OCI-M1 (cell line): ENCODE measurements at regions not wholly inside any gene's neighbourhood (a gene's known extent, or its start where the extent isn't known, plus 50 kb on each side); places are given as distances from the start of the nearest gene placed in this dataset.
A peak's percentile ranks its signal among the peaks of the same experiment; 100 is the strongest.

Source experiments
- DNase-seq: peaks from one replicate; lab custom pipeline; 2025; lab: John Stamatoyannopoulos, UW

DNA sequence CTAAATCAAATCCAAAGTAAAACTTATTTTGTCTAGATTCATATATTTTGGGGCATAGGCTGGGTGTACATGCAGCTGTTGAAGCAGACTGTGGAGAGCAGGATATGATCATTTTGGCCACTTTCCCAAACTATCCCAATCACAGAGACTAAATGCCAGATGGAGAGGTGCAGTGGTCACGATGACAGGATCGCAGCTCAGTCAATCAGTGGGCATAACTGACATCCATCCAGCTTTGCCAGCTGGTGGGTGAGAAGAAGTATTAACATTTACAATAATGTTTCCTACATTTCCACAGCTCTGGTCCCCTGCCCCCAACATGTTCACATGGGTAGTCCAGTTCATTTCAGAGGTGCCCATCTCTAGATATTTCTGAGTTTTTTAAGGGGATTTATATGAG, 255.5 kb upstream of the SESN3 start:
- no peak for DNase-seq

DNA sequence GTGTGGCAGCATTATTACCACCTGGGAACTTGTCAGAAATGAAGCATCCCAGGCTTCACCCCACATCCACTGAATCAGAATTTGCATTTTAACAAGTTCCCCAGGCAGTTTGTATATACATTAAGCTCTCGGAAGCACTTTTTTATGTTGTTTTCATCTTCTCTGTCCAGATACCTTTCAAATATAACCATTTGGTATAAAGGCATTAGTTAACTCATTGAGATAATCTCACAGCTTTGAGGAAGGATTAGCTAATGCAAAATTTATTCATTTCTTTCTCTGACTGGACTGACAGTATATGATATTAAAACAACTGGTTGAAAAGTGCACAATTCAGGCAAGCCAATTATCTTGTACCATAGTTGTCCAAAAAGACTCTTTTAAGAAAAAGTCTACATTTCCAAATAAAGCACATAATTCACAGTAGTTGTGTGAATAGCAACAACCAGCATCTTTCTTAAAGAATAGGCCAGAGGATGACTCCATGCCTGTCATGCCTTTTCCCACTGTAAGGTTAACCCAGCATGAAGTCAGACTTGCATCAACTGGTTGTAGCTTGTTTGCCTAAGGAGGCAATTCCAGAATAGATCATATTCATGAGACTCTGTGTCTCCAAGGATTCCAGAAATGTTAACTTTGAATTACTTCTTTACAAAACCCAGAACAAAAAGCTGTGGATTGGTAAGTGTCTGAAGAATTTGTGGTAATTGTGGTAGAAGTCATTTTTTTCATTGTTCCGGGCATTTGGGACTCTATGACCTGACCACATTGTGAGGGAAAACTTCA, 254.3 kb upstream of the SESN3 start:
- DNase-seq = no peak

DNA sequence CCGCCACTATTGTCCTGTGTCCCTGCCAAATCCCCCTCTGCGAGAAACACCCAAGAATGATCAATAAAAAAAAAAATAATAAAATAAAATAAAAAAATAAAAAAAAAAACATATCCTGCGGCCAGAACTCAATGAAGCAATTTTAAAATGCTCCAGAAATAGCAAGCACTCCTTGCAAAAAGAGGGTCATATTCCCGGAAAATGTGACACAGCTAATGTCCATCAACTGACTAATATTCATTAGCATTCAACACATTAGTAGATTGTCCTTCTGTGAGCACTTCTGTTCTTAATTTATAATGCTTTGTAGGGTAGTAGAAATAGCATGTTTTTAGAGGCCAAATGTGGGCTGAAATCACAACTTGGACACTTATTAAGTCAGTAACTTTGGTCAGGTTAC, 252.3 kb upstream of the SESN3 start:
- no peak for DNase-seq

DNA sequence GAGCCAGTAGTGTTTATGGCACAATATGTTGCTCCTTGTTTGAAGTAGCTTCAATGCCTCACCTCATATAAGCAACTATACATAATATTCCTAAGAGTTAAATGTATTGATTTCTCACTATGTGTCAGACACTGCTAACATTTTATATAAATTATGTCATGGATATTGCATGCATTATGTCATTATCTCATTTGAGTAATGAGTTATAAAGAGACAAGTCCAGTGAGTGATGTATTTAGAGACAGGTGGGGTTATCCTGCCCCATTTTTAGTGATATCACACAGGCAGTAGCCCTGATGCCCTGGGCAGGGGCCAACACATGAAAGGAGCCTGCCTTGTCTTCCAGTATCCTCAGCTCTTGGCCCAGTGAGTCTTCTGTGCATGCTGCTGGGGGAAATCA, 247.0 kb upstream of the SESN3 start:
- DNase-seq = no peak

DNA sequence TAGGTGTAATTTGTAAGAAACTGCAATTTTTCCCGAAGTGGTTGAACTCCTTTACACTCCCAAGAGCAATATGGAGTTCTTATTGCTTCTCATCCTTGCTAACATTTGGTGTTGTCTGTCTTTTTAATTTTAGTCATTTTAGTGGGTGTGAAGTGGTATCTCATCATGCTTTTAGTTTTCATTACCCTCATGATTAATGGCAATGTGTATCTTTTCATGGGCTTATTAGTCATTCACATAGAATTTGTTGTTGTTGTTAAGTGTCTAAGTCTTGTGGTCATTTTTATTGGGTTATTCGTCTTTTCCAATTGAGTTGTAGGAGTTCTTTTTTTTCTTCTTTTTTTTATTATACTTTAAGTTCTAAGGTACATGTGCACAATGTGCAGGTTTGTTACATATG, 238.3 kb upstream of the SESN3 start:
- DNase-seq = no peak

DNA sequence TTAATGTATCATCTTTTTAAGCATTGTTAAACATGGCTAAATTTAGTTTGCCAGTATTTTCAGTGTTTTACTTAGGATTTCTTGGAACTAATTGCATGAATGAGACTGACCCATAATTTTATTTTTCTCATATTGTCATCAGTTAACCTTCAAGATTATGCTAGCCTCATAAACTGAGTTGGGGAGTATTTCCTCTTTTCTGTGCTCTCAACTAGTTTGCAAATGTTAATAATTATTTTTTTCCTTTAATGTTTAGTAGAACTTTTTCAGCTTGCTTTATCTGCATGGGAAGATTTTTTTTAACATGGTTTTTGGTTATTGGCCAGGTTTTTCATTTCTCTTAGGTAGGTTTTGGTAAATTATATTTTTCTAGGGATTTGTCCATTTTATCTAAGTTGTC, 235.4 kb upstream of the SESN3 start:
- no peak for DNase-seq

DNA sequence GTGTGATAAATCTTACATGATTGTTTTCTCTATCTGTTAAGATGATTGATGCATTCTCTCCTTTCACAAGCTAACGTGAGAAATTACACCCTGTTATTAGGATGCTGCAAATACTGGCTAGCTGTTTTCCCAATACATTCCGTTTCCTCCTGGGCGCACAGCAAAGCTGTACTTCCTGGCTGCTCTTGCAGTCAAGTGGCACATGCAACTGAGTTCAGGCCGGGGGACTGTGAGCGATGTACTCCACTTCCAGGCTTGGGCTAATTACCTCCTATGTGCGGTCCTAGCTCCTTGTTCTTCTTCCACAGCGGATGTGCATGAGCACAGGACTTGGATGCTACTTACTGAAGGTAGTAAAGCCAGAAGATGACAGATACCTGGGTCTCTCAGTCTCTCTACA, 234.9 kb upstream of the SESN3 start:
- DNase-seq = no peak

DNA sequence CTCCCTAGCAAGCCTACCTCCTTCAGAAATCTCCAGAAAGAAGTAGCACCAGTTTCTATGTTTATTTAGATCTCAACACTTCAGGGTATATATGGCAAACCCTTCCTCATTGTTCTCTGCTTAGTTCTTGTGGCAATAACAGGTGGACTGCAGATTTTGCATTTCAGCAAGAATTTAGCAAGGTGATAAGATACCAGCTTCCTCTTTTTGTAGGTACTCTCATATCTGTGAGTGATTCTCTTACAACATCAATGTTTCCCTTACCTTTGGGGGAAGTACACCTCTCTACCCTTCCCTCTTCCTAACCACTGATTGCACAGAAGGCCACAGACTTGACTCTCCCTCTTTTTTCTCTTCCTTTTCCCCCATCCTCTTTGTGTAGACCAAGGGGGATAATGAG, 230.9 kb upstream of the SESN3 start:
- DNase-seq = no peak

DNA sequence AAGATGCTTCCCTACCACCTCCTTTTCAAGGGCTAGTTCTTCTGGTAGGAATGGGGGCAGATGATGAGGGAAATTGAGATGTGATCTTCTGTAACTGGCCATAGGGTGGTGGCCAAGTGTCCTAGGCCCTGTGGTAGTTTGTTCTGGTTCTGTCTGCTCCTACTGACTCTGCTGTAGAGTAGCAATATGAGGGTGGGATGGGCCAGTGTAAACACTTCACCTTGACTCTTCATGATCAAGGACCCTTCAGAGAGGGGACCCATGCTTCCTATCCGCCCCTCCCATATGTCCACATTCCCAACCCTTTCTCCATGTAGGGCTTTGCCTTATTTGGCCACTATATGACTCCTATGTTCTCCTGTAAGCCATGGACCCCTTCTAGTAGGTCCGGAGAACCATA, 230.3 kb upstream of the SESN3 start:
- DNase-seq = no peak

DNA sequence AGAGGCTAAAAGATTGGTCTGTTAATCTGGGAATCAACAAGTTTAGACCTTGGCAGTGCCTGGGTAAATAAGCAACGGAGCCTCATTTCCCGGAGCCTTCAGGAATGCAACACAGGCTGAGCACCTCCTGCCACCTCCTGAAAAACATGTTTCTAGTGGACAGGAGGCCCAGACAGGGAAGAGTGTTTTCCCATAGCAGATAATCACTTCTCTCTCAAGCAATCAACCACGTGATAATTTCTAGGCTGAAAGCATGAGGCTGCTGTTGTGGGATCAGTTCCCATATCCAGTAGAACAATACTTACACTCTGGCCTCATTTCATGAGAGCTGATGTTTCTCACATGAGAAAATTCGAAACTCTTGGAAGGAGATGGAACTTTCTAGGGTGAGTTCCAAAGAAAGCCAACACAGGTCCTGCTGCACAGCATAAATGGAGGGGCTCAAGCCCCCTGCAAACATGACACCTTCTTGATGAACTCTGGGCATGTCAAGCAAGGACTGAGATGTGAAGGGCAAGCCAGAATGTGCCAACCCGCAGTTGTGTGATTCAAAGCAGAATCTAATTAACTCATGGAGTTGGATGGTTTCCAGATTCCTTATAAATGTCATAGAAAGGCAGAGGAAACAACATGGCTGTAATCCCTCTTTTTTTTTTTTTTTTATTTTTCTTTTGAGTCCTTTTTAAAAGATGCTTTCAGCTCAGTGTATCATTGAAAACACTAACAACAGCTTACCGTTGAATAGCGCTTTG, 228.5 kb upstream of the SESN3 start:
- no peak for DNase-seq

DNA sequence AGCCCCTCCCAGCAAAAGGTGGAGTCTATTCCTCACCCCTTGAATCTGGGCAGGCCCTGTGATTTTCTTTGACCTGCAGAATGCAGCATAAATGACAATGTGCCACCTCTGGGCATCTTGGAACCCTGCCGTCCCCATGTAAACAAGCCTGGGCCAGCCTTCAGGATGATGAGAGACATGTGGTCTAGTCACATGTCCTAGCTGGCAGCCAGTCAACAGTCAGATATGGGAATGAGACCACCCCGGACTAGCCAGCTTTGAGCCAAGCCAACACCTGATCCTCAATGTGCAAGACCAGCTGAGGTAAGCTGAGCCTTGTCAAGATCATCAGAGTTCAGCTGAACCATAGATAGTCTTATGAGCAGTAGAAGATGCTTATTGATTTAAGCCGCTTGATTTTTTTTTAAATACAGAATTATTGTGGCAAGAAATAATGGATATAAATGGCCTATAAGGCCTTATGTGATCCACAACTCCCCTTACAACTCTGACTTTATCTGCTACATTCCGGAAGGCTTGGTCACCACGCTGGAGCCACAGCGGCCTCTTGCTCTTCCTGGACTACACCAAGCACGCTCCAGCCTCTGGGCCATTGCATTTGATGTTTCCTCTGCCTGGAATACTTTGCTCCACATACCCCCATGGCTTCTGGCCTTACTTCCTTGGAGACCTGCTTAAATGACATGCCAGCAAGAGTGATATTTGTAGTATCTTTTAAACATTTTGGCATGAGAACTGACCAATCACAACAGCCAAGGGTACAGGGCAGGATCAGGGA, 225.9 kb upstream of the SESN3 start:
- no peak for DNase-seq

DNA sequence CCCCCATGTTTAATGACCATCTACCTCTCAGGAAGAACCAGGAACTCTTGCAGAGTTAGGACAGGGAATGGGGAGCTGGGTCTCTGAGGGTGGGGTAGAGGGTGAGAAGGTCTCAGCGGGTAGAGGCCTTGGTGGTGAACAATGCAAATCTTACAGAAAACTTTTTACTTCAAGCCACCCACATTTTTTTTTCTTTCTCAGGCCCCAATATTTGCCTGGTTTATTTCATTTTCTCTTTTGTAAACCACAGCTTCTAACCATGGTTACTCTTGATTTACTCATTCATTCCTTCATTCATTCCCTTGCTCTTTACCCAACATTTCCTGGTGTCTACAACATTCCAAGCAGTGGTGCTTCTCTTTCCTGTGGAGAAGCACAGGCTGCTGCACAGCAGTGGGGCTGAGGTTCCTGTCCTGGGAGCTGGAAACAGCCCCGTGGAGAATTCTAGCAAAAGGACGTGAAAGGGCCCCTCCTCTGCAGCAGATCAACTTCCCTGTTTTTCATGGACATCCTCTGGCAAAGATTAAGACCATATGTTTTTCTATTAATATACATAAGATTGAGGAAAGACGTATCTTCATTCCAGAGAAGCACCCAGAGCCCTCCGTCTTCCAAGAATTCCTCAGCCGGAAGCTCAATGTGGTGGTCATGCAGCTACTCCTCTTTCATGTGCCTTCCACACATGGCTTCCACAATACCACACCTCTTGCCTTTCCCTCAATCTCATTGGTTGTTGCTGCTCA, 224.4 kb upstream of the SESN3 start:
- DNase-seq = no peak

DNA sequence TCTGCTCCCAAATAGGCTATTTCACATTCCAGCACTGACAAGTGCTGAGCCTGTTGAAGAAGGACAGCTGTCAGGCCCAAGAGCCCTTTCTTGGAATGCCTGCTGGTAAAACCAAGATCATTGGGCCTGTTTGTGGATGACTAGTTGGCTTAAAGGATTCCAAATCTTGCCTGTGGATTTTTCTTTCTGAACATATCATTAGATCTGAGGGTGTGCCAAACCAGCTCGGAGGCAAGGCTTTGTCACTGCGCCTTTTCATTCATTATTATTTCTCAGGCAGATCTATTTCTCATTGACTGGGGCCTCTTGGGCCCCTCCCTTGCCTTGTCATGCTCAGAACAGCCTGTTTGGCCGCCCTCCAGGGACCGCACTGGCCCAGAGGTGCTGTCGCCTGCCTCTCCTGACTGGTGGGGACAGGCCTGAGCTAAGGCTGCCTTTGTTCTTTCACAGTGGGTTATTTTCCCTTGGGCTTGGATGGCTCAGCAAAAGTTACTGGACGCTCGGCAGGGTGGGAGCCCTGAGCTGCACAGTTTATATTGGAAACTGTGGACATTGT, 222.7 kb upstream of the SESN3 start:
- peak; percentile 70 for DNase-seq

DNA sequence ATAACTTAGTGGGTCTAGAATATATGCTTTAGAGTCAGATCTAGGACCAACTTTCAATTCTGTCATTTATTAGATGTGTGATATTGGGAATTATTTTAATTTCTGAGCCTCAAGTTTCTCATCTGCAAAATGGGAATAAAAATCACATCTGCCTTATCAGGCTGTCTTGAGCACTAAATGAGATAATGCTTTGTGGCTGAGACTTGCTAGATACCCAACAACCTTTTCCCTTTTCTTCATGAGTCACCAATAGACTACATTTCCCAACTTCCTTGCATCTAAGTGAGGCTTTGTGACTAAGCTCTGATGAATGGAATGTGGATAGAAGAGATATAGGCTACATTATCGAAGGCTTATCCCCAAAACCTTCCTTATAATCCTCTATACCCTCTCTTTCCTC, 220.7 kb upstream of the SESN3 start:
- DNase-seq = peak; percentile 36

DNA sequence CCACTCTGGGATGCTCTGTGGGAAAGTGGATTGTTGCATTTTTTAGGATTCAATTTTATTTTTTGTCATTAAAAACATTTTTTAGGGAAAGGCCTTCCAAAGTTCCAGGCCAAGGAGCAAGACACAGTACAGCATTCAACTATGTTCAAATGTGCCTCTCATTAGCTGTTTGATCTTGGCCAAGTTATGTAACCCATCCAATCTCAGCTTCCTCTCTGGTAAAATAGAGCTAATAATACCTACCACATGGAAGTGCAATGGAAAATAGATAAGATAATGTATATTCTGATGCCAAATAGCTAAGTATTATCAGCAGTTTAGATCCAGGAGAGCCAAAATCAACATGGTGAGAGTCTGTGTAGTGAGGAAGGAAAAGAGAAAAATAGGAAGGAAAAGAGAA, 220.3 kb upstream of the SESN3 start:
- no peak for DNase-seq

DNA sequence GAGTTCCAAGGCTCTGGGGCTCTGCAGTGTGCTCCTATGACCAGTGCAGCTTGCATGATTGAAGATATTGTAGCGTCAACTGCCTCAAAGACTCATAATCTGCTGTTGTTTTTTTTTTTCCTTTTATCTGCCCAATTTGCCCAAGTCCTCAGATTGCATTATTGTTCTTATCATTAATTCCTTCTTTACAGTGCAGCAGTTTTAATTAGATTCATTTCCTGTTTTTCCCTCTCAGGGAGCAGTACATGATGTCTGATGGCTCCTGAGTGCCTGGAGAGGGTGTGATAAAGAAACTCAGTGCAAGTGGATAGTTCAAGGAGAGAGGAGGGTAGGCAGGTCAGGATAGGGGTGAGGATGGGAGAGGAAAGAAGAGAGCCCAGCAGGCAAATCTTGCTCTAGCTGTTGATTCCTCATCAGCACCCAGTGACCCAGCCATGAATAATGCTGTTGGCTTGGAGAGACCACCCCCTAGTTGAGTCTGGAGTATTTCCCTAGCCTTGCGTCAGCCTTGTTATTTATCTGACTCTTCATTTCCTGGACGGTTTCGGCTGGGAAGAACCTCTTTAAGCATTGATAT, 219.6 kb upstream of the SESN3 start:
- peak; percentile 73 for DNase-seq

DNA sequence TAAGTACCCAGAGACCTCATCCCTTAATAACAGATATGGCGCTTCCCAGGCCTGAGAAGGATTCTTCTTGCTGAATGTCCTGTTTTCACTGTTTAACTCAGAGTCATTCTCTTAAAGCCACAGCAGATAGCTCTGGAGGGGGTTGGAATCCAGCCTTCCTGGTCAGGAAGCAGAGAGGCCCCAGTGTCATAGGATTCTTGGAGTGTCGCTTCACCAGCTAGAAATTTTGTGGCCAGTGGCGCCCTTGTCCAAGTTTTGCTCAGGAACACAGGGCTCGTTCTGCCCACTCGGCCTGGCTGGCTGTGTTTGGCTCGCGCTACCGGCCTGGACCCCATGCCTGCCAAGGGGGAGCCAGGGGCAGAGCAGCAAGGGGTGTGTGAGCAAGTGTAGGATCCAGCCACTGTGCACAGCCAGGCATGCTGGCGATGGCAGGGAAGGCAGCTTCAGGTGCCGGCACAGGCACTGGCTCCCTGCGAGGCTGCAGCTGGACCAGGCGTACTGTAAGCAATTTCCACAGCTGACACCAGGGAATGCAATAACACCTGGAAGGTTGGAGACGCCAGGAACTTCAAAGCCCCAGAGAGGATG, 214.8 kb upstream of the SESN3 start:
- DNase-seq = no peak

DNA sequence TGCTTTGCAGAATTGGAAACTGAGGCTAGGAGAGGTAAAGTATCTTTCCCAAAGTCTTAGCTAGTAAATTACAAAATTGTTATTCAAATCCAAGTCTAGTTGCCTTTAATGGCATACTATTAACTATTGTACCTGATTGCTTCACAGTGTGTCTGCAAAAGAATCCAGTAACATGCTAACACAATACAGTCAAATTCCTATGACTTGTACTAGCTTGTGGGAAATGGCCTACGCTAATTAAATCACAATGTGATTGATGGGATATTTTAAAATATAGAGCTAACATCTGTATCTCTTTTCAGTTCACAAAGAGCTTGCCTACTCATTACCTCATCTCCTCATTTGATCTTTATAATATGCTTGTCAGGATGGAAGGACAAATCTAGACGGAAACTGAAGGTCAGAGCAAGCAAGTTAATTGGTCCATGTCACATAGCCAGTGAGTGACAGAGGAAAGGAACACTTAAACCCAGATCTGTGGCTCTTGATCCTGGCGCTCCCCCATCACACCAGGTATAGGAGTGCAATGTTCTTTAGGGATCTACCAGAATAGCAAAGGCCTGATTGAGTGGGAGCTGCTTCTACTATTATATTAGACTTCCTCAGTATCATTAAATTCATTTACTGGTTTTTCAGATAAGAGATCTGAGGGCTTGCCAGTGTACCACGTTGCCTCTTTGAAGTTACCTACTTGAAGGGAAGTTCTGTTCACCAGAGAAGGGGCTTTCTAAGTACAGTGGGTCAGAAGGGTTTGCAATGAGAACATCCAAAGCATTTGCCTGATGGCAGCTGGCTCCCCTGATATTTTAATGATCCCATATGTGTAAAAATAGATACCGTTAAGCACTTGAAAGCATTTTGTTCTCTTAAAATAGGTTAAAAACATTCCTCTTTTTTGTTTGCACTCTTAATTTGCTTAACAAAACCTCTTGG, 213.6 kb upstream of the SESN3 start:
- no peak for DNase-seq

DNA sequence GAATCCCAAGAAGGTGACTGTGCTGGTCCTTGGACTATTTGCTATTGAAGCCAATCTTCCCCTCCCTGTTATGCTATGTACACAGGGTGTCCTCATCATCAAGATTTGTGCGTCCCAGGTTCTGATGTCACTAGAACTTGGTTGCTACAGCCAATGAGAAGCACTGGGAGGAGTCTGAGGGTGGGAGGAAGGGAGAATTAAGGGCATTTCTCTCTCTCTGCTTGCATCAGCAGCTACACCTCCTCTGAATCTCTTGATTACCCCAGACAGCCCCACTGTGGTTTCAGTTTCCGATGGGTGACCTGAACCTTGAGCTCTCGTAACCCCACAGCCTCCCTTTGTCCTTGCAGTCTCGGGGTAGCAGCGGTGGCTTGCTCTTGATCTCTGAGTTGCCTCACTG, 212.4 kb upstream of the SESN3 start:
- DNase-seq = peak; percentile 53

DNA sequence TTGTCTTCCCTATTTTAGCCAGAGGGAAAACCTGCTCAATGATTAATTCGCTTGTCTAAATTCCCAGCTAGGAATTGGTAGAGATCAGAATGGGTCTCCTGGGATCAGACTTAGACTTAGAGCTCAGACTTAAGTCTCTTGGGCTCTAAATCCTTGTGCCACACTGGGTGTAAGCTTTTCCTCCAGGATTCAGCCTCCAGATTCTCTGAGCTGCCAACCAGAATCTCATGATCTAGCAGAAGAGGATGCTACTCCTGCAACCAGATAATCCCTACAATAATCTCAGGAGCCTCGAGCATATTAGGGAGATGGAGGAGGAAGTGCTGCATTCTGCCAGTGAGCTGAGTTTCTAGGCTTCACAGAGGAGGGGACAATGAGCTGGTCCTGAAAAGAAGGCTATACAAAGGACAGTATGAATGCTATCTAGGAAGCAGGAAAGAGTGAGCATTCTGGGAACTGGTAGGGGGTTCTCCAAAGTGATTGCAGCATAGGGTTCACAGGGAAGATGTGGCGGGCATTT, 211.6 kb upstream of the SESN3 start:
- DNase-seq = no peak
